Endothelial cell of hepatic sinusoid (primary cell): ENCODE measurements at regions not wholly inside any gene's neighbourhood (a gene's known extent, or its start where the extent isn't known, plus 50 kb on each side); places are given as distances from the start of the nearest gene placed in this dataset.
"Not testable (repeated sequence)": the region's sequence is repeated elsewhere in the genome, so short reads cannot be mapped to it uniquely, and the experiment has no call there.

Source experiments
- in situ Hi-C: cut with HindIII; loops from 2 replicates; pipeline ENCODE4 v1.10.0; 2017; ENCODE audit warnings: low sequenced_read_pairs

DNA sequence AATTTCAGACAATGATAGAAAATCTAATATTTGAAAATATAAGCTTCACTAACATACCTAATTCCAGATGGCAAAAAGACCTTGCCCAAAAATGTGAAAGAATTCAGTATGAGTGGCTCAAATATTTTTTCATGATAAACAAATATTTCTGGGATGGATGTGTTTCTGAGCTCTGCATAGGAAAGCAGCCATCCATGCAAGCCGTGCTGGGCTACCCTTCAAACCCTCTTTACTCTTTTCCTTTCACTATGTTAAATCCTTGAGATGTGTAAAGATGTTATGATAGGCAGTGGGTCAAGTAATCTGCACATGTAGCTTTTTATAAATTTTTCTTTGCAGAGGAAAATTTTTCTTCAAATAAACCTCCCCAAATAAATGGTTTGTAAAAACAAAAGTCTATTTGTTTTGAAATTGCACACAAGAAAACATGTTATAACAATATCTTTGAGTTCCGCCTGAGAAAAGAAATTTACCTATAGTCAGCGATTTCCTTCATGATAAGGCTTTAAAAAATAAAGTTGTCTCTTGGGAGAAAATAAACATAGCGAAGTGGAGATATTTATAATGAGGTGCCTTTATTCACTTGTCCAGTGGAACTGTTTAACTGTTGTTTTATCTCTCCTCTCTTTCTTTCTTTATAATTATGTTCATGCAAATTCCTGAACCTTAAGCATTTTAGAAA, 154.3 kb upstream of the PITX1 start:
- in situ Hi-C loops, result no loop called here

DNA sequence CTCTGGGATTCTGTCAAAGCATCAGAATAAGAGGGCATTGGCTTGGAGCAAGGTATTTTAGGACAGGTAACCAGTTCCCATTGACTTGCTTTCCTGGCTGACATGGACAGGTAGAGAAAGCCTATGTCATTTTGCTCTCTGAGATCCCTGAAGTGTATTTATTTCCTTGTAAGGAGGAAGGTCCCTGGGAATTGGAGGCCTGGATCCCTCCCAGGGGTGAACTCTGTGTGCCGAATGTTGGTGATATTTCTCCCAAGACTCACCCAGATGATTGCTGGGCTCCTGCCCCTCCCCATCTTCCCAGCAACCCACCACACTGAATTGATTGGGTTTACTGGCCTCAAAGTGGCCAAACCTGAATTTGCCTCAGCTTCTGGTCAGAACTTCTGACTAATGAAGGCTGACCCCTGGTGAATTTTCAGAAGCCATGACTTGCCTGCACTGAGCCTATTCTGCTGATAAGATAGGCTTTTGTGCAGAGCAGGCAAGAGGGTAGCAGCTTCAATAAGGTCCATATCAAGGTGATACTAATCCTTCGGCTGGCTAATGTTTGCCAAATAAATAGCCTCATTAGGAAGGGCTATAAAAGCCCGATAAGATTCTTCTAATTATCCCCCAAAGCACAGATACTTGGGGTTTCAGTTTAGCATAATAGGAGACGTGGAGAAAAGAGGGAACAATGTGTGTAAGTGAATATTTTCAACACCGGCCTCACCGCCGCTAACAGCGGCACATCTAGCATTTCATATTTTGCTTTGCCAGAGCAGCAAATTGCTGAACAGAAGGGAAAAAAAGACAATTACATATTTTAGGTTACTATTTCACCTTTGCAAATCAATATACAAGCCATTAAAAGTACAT, 152.9 kb upstream of the PITX1 start:
- in situ Hi-C loops, result no loop called here

DNA sequence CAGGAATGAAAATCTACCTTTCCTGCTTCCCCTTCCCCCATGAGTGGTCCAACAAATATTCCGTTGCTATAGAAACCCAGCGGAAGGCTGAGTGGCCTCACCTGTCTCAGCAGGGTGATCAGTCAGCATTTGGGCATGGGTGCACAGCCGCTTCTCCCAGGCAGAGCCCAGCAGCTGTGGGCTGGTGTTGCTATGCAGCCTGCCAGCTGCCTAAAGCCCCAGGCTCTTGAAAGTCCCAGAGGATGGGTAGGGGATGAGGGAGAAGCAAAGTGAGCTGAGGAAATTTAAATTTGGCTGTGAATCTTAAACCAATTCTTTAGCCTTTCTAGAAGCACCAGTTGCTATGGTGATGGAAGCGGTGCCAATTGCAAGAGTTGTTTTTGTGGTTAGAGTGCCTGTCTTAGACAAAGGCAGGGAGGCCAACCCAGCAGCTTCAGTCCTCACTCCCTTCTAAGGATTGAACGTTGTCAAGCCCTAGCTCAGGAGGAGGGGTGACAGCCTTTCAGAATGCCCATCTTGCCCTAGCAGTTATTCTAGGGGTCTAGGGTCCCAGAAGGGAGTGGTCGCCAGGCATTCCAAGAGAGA, 151.5 kb upstream of the PITX1 start:
- in situ Hi-C loops, result no loop called here

DNA sequence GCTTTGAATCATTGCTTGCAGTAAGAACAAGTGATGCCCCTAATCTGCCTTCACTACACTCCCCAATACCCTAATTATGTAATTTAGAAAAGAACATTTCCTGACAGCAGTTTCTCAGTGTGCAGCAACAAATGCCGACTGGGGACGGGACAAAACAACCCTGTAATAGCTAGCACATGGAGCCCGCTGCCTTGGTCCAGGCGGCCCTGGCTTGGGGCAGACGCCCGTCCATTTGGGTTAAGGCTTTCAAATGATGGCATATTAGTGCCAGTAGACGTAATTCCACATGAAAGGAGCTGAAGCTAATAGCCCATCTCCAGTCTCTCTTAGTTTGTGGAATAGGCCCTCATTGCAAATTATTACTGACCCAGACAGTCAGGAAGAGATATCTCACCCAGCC, 150.6 kb upstream of the PITX1 start:
- in situ Hi-C loops, result no loop called here

DNA sequence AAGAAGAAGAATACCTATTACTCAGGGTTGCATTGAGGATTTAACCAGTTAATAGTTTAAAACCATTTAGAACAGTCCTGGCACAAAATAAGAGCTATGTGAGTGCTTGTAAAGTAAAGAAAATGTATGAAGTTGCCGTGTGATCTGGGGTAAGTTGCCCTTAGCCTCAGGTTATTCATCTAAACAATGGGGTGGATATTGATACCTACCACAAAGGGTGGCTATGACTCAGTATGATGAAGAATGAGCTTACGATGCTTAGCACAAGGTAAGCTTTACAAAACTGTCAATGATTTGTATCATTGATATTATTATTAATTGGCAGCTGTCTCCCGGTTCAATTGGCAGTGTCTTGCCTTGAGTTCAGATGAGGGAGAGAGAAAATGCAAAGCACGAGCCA, 149.4 kb upstream of the PITX1 start:
- in situ Hi-C loops, result no loop called here

DNA sequence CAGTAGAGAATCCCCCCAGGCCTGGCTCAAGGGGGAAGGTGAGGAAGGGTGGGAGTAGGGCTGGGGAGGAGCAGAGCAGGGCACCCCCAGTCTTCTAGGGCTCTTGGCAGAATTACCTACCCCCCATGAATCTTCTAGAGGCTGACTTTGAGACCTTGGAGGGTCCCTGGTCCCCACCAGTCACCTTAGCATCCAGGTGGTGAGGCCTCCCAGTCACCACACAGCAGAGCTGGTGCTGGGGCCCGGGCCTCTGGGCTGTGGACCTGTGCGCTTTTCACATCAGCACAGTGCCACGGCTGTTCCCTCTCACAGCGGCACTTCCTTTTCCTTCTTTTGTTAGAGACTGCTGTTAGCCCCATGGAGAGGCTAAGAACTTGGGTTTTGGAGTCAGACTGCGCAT, 148.6 kb upstream of the PITX1 start:
- in situ Hi-C loops, result no loop called here

DNA sequence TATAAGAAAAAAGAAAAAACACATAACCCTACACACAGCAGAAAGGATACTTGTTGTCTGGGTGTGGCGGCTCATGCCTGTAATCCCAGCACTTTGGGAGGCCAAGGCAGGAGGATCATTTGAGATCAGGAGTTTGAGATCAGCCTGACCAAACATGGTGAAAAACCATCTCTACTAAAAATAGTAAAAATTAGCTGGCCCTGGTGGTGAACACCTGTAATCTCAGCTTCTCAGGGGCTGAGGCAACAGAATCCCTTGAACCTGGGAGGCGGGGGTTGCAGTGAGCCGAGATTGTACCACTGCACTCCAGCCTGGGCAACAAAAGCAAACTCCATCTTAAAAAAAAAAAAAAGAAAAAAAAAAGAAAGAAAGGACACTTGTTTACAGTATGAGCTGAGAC, 147.6 kb upstream of the PITX1 start:
- in situ Hi-C loops, result no loop called here

DNA sequence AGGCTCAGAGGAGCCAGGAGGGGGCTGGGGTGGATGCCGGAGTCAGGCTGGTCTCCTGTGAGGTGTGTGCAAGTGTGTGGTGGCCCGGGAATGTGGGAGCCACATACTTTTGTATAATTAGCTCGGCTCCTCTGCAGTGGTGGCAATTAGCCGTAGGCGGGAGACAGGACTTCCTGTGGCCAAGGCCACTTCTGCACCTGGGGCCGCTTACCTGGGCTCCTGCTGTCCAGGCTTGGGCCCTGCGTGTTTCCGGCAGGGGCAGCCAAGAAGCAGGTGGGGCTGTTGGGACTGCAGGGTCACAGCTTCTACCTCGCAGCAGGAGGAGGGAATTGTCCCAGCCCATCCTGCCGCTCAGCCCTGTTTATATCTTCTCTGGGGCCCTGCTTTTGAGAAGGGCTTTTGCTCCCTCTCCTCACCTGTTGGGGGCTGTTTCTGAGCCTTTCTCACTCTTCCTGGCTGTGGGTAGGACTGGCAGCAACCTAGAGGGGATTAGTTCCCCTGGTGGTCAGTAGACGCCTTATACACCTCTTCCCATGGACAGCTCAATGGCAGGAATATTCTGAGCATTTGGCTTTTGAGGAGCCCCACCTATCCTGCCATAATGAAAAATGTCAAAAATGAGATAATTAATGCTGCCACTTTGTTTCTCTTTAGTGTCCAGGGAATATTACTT, 145.4 kb upstream of the PITX1 start:
- in situ Hi-C loops, result no loop called here

DNA sequence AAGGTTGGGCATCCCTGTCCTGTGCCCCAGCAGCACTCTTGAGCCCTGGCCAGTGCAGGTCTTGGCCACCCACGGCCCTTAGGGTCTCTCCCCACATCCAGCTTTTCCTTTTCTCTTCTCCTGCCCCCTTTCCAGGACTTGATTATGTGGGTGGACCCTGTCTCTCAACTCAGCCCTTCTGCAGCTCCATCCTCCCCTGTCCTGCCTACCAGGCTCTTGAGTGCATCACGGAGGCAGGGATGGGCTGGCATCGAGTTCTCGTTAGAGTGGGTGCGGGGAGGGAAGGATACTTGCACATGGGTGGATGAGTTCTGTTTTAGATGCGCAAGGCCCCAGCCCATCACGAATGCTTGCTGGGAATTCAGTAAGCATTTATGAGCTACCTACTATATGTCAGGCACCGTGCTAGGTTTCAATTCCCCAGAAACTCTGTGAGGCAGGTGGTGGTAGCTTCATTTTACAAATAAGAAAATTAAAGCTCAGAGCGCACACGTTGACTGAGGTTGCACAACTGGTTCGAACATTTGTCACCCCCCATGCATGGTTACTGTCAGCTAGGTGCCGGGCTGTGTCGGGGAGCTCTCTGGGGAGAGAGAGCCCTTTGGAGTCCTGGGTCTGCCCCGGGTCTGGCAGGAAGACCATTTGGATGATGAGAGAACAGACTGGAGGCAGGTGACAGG, 144.6 kb upstream of the PITX1 start:
- in situ Hi-C loops, result no loop called here

DNA sequence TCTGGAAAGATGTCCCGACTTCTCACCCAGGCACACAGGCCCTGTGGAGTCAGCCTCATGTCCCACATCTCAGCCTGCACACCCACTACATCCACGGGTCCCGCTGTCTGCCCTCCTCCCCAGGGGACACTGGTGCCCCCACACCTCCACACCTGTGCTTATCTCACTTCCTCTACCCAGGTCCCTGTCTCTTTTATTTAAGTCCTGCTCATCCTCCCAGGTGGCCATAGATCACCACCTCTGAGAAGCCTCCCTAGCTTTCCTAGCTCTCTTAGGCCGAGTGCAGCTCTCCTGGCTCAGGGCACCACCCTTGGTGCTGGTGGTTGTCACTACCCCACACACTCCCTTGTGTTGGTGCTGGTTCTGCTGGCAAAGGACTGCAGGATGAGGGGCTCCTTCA, 143.6 kb upstream of the PITX1 start:
- in situ Hi-C loops, result no loop called here

DNA sequence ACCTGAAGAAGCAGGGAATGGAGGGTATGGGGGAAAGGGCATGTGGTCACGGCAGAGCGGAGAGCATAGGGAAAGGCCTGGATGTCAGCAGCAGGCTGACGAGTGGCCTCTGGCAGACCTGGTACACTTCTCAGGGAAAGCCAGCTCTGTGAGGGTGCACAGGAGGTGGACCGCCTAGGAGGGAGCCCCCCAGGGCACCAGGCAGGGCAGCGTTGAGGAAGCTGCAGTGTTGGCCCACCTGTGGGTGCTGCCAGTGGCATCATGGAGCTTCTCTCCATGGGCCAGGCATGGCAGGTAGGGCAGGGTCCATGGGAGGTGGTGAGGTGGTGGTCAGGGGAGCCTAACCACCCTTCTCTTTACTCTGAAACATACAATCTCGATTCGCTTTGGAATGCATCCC, 143.0 kb upstream of the PITX1 start:
- in situ Hi-C loops, result no loop called here

DNA sequence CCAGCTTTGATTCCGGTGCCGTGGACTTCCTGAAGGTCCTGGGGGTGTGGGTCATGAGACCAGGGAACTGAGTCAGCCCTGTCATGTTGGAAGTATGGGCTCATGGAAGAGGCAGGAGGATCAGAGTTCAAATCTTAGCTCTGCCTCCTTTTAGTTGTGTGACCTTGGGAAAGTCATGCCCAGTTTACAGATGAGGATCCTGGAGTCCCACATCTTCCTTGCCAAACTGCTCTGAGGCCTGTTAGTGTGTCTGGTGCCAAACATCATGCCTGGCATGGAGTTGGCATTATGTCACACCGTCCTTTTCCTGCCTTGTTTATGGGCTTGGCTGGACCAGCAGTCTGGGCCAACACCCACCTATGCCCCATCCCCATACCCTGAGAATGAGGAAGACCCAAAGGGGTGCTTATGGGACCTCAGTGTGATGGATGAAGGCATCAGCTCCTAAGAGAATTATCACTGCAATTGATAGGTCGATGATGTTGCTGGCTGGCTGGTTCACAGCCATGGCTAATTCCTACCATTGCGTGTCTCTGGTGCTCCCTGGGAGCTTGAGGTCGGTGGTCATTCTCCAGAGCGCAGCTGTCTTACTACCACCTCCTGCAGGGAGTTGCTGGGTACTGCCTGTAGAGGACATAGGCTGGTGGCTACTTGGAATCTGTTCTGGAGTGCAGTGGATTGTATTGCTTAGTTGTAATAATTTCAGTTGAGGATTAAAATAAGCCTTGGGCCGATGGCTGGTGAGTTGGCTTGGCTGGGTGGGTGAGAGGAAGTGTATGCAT, 140.5 kb upstream of the PITX1 start:
- in situ Hi-C loops, result no loop called here

DNA sequence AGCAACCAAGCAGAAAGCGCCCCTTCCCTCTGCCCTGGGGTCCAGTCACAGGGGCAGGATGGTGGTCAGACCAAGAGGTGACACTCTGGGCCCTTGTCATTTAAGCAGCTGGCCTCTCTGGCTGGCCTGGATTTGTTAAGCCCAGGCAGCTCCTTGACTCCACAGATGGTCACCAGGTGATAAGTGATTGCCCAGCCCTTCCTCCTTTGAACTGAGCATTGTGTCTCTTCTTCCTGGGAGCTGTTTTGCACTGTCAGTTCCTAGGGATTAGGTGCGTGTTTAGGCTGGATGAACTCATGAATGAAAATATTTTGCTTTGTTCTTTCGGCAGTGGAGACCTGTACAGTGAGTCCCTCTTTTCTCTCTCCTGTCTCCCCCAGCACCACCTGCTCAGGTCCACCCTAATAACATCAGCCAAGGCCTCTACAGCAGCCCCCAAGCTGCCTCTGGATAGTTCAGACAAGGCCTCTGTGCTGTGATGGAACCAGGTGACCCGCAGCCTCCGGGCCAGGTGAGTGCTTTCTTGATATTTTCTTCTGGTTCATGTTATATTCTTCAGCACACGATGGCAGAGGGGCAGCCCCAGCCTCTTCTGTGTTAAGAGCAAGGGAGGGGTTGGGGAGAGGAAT, 139.7 kb upstream of the PITX1 start:
- in situ Hi-C loops, result no loop called here

DNA sequence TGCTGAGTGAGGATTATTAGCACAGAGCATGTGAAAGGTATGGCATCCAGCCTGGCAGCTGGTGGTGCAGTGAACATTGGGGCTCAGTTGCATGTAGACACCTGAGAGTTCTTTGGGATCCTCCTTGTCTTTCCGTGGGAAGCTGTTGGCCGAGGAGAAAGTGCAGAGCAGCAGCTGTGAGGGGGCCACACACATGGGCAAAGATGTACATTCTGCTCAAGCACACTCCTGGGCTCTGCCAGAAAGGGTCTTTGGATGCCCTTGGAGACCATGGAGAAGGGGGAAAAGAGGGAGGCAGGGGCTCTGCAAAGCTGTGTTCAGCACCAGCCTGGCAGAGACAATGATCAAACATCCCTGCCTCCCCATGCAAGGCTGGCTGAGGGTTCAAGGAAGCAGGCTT, 138.7 kb upstream of the PITX1 start:
- in situ Hi-C loops, result no loop called here

DNA sequence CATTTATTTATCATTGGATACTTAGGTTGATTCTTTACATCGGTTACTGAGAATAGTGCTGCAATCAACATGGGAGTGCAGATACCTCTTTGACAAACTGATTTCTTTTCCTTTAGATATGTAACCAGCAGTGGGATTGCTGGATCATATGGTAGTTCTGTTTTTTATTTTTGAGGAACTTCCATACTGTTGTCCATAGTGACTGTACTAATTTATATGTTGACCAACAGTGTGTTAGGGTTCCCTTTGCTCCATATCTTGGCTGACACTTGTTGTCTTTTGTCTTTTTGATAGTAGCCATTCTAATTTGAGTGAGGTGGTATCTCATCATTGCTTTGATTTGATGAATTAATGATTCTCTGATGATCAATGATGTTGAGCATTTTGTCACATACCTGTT, 137.3 kb upstream of the PITX1 start:
- in situ Hi-C loops, result no loop called here

DNA sequence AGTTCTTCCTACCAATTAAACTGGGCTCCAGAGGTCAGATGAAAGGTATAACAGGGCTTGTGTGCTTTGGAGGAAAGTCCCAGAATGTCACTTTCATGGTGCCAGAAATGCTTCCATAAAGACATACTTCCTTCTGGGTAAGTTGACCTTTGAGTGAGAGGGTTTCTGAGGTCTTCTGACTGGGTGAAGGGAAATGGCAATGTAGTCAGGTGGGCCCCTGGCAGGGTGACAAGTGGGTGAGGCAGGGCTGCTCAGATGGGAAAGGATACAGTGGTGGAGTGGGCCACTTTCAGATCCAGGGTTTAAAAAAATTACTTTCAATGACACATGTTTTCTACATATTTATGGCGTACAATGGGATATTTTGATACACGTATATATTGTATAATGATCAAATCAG, 136.5 kb upstream of the PITX1 start:
- in situ Hi-C loops, result no loop called here

DNA sequence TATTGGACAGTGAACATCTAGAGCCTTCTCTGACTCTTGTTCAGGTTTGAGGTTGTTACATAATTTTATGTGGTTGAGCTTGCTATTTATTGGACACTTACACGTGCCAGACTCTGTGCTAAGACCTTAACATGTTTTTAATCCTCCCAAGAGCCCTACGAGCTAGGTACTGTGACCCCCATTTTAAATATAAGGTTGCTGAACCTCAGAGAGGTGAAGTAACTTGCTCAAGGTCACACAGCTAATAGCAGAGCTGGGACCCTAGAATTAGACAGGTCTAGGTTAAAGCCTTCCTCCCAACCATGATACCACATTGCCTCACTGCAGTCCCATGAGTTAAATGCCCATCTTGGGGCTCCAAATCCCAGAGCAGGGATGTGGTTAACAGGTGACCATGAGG, 135.7 kb upstream of the PITX1 start:
- in situ Hi-C loops, result no loop called here

DNA sequence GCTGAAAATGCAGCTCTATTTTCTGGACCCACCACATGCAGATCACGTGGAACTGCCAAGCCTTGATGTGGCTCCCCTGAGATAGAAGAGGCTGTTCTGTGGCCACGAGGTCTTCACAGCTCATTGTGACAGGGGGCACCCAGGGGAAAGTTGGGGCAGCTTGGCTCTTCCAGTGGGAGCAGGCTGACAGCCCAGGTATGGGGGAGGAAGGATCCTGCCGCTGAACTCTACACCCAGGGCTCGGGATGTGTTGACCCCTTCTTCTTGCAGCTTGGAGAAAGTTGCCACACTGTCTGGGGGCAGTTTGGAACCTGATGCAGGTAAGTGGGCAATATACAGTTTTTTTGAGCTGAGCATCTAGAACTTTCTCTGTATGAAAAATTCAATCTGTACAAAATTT, 133.6 kb upstream of the PITX1 start:
- in situ Hi-C loops, result no loop called here

DNA sequence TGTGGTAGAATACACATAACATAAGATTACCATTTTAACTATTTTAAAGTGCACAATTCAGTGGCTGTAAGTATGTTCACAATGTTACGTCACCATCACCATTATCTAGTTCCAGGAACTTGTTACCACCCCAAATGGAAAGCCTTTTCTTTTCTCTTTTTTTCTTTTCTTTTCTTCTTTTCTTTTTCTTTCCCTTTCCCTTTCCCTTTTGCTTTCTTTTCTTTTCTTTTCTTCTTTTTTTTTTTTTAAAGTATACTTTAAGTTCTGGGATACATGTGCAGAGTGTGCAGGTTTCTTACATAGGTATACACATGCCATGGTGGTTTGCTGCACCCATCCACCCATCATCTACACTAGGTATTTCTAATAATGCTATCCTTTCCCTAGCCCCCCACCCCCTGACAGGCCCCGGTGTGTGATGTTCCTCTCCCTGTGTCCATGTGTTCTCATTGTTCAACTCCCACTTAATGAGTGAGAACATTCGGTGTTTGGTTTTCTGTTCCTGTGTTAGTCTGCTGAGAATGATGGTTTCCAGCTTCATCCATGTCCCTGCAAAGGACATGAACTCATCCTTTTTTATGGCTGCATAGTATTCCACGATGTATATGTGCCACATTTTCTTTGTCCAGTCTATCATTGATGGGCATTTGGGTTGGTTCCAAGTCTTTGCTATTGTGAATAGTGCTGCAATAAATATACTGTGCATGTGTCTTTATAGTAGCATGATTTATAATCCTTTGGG, 131.0 kb upstream of the PITX1 start:
- in situ Hi-C loops, result not testable (repeated sequence)
